GM18505 (cell line): ENCODE measurements at regions not wholly inside any gene's neighbourhood (a gene's known extent, or its start where the extent isn't known, plus 50 kb on each side); places are given as distances from the start of the nearest gene placed in this dataset.

ENCODE experiments used
- ATAC-seq: cut with Tn5 transposase; IDR thresholded peaks from one replicate; pipeline ENCODE4 v1.9.1; 2021; ENCODE audit not compliant: unreplicated experiment
- POLR2A ChIP-seq: IDR thresholded peaks from 4 replicates; pipeline ENCODE4 v1.6.1; 2011; ENCODE audit warnings: borderline replicate concordance; ENCODE audit not compliant: insufficient read depth, insufficient read length; ENCODE audit errors: extremely low read depth

DNA sequence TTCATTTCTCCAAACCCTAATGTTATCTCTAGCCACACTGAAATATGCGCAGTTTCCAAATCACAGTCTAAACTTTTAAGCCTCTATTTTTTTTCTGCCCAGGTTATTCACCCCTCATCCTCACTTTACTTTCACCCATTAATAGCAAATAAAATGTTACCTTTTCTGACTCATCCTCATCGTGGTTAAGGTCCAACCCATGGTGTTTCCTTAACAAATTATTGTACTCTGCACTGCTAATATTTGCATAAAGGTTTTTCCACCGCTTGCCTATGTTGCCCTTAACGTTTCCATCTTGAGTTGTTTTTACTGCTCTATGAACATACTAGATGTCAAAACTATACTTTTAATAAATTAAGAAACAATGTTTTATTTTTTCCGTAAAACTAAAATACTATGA lies 780.9 kb upstream of the KLHL1 start:
- no peak for TF ChIP-seq POLR2A
- no peak for ATAC-seq

DNA sequence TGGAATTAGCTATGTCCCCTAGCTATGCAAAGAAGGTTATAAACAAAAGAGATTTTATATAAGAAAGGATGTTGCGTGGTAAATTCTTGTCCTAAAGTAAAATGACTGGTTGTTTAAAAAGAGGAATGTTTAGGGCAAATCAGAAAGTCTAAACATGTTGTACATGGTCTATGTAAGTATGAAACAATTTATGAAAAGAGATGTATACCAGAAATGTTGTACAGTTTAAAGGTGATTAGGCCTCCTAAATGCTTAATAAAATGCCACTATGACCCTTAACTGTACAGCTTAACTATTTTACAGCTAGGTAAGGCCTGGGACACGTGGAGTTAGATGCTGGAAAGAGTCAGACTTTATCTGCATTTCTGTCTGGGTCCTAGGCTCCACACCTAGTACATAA lies 775.9 kb upstream of the KLHL1 start:
- TF ChIP-seq POLR2A: no peak
- ATAC-seq: no peak

DNA sequence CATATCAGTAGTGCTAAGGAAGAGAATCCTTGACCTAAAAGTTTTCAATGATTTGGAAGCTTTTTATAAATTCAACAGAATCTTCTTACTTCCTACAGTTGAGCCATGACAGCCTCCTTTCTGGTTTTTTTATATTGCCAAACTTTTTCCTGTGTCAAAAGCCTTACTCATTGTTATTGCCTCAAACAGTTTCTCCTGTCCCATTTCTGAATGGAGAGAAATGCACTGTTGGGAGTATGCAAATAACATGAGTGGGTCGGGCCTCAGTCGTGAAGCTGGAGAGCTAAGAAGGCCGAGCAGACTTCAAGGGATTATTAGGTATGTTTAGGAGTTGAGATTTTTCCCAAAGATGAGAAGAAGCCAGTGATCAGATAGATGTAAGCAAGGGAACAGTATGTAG lies 766.4 kb upstream of the KLHL1 start:
- TF ChIP-seq POLR2A: no peak
- ATAC-seq: no peak

DNA sequence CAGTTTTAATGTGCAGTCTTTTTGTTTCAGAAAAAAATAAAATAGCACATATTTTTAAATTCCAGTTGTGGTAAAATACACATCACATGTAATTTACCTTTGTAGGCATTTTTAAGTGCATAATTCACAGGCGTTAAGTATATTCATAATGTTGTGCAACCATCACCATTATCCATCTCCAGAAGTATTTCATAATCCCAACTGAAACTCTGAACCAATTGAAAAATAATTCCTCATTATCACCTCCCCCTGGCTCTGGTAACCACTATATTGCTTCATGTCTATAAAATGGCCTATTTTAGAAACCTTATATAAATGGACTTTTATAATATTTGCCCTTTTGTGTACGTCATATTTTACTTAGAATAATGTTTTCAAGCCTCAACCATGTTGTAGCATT lies 756.5 kb upstream of the KLHL1 start:
- TF ChIP-seq POLR2A: no peak
- ATAC-seq: no peak

DNA sequence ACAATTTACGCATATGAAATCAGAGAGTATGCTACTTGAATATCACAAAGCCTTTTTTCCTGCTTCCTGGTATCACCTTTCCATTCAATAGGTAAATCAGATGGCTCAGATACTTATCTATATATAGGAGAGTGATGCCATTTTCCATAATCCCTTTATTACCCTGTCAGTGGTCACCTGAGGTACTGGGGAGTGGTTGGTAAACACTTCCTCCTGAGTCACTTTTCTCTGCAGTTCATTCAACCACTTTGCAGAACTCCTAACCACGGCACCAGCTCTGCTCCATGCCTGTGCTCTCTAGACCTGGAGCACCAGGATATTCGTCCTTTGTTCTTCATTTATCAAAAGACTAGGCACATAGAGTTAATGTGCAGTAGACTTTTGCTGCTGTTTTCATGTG lies 748.5 kb upstream of the KLHL1 start:
- ATAC-seq: no peak
- TF ChIP-seq POLR2A: no peak

DNA sequence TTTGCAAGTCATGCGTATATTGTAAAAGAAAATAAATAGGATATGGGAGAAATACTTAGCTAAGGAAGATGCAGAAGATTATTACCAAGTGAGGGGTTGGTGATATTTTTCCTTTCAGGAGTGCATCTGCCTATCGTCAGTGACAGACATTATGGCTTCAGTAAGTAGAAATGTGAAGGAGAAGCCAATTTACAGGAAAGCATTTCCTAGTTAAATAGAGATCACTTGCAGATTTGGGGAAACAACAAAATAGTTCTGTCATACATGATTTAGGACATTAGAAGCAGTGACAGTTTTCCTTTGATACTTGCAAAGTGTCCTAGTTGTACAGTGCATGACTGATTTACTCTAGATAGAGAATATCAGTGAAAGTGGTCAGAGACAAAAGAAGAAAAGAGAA lies 747.8 kb upstream of the KLHL1 start:
- ATAC-seq: no peak
- no peak for TF ChIP-seq POLR2A

DNA sequence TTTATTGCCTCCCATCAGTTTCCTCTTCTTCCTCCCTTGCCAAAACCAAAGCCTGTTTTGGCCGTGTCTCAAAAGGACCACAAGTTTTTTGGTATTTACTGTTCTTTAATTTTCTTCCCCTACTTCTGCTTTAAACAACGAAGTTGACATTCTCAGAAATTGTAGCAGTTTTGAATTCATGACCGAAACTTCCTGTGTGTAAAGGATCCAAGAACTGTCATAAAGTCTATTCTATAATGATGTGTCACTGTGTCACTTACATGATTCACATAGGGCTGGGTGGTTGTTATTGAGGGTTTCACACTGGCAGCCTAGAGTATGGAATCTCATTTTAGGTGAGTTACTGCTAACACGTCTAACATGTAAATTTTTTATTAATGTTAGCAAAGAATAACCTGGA lies 741.0 kb upstream of the KLHL1 start:
- TF ChIP-seq POLR2A: no peak
- ATAC-seq: no peak

DNA sequence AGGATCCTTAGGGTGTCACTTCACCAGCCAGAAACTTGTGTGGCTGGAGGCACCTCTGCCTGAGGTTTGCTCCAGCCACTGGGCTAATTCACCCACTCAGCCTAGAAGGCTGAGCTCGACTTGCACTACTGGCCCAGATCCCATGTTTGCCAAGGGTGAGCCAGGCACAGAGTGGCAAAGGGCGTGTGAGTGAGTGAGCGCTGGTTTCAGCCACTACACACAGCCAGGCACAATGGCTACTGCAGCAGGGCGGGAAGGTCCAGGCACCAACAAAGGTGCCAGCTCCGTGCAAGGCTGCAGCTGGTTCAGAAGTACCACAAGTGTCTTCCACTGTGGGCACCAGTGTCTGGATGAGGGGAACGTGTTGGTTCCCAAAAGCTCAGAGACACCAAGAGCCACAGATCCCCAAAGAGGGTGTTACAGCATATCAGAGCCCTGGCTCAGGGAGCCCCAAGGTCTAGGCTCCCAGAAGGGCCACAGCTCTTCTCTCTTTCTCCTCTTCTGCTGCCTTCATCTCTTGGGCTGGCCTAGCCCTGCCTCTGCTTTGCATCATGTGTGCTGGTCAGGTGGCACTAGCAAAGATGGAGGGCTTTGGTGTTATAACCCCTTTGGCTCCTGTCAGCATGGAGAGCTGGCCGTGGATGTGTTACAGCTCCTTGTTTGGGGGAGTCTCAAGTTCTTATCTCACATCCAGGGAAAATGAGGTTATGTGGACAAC lies 736.3 kb upstream of the KLHL1 start:
- TF ChIP-seq POLR2A: no peak
- ATAC-seq: no peak

DNA sequence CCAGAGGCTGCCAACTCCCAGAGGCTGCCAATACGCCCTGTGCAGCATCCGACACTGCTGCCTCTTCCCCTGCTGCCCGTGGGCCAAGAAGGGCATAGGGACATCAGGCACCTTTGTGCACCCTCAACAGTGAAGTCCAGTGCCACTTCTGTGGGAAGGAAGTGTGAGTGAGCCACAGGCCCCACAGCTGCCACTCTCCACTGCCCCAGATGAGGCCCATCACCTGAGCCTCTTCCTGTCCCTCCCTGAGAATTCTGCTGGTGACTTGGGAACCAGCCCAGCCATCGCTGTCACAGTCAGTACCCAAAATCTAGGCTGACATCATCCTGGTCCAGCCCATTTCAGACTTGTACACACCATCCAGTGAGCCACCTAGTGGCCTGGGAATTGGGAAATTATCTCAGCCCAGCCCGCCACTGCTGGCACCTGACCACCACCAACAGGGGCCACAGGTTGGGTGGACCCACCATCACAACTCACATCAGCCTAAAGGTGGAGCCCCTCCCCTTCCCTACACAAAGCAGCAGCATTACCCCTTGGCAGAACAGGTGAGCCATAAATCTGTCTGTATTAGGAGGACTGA lies 733.9 kb upstream of the KLHL1 start:
- TF ChIP-seq POLR2A: no peak

DNA sequence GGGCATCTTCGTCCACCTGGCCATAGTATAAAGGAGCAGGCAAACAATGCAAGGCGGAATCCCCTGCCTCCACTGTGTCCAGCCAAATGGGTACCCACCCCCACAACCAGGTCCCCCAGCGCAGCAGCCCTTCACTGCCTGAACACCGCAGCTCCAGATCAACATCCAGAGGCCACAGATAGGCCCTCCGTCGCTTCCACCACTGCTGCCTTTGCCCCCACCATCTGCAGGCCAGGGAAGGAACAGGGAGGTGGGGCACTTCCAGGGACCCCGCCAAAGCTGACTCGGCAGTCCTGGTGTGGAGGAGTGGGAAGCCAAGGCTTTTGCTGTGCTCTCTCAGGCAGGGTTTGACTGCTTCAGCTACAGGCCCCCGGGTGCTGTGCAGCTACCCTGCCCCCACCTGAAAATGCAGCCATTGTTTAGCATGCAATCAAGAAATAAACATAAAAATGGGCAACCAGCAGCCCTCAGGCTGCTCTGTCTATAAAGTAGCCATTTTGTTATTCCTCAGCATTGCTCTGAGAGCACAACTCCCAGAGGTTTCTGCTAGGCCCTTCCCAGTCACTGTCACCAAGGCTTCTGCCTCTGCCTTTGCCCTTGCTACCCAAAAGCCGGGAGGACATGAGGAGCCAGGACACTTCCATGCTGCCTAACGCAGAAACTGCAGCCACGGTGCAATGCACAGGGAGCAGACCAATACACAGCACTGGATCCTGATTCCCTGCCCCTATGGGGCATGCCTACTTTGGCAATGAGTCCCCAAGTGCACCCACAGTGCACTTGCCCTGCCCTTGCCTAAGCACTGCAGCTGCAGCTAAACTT lies 733.2 kb upstream of the KLHL1 start:
- TF ChIP-seq POLR2A: no peak
- ATAC-seq: no peak

More for the DNA sequence above, 733.9 kb upstream of the KLHL1 start:
- no peak for ATAC-seq

DNA sequence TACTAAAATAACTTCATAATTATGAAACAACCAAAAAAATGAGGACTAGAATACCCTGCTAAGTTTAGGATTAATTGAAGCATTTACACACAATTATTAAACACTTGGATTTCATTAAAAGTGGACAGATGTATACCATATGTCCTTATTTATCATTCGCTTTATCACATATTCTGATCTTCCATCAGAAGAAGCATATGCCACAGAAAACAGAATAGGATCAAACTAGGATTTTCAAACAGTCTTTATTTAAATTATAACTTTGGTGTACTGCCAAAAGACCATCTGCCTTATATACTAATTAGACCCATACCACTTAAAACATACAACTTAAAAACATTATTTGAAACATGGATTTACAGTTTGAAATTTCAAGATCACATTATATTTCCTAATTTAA lies 727.1 kb upstream of the KLHL1 start:
- TF ChIP-seq POLR2A: no peak
- no peak for ATAC-seq

DNA sequence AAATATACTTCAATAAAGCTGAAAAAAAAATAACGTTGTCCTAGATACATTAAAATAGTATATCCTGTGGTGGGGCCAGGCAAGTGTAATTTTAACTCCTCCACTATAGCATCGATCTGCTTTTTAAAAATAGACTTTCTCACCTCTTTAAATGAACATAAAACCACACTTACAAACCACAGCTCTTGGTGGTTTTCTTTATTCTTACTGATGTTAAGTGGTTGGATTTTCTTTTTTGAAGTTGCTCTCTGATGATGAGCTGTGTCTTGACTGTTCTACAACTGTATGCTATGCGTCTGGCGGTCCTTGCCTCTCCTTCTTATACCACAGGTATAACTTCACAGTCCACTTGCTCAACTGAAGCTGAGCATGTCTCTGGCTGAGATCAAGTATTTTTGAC lies 721.5 kb upstream of the KLHL1 start:
- no peak for TF ChIP-seq POLR2A
- ATAC-seq: no peak

DNA sequence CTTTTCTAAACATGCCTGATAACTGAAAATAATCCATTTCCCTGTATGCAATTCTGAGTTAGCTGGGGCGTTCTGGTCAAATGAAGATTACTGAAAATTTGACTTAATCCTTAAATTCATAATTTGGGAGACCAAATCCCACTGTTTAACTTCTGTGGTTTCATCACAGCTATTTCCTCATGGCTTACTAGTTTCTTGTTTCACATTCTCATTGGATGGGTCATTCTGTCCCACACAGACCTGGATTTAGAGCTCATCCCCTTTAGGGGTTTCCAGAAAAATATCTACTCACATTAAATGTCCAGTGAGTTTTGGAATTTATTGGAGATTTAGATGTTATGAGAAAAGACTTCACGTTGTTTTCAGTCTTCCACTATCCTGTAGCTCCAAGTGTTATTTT lies 709.3 kb upstream of the KLHL1 start:
- TF ChIP-seq POLR2A: no peak

DNA sequence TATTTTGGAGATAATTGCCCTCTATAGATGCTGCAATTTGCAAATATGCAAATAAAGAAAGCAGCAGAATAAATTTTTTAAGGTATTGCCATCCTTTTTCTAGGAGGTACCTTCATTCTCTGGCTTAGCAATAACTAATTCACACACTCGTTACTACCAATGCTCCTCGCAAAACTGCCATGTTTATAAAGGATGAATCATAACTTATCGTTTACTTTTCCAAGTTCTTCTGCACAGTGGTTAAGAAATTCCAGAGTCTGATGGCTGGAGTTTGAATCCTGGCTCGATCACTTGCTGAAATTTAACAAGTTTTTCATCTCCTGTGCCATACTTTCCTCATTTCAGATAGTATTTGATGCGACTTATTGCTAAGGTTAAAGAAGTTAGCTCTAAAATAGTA lies 708.6 kb upstream of the KLHL1 start:
- ATAC-seq: no peak
- no peak for TF ChIP-seq POLR2A

More for the DNA sequence above, 709.3 kb upstream of the KLHL1 start:
- ATAC-seq: no peak

DNA sequence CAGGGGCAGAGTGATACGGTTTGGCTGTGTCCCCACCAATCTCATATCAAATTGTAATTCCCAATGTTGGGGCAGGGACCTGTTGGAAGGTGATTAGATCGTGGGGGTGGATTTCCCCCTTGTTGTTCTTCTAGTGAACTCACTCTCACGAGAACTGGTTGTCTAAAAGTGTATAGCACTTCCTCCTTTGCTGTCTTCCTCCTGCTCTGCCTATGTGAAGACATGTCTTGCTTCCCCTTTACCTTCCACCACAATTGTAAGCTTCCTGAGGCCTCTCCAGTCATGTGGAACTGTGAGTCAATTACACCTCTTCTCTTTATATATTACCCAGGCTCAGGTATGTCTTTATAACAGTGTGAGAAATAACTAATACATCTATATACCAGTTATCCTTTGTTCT lies 706.4 kb upstream of the KLHL1 start:
- ATAC-seq: no peak
- no peak for TF ChIP-seq POLR2A

DNA sequence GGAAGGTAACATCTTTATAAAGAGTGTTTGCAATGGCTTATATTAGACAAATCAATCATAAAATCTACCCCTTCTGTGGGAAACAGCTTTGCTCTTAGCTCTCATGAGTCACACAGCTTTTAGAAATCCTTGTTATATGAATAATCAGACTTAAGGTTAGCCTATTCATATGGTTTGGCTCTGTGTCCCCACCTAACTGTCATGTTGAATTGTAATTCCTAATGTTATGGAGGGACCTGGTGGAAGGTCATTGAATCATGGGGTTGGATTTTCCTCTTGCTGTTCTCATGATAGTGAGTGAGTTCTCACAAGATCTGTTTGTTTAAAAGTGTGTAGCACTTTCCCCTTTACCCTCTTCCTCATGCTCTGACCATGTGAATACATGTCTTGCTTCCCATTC lies 704.2 kb upstream of the KLHL1 start:
- no peak for ATAC-seq
- TF ChIP-seq POLR2A: no peak
